ENCODE measurements at regions not wholly inside any gene's neighbourhood (a gene's known extent, or its start where the extent isn't known, plus 50 kb on each side); places are given as distances from the start of the nearest gene placed in this dataset.

GRCh38 chr9:96065482-96066251 is 190.2 kb downstream of the ERCC6L2 start:
- TF ChIP-seq POLR2A (IDR thresholded peaks at IDR 0.05) (no peak), CTCF (IDR thresholded peaks at IDR 0.05) (no peak), POLR2AphosphoS5 (IDR thresholded peaks at IDR 0.05) (no peak)
